Tibial artery (tissue), 4 donors: ENCODE measurements at regions not wholly inside any gene's neighbourhood (a gene's known extent, or its start where the extent isn't known, plus 50 kb on each side); places are given as distances from the start of the nearest gene placed in this dataset.

Source experiments
- DNase-seq, 2 donors: peaks; one replicate each; pipeline ENCODE4 v3.0.0-alpha.2; 2019
- H3K27ac ChIP-seq, 2 donors: fragments of 200-600 bp; sonication (generic) in 1 of 2; 1 replicate in 1 of 2; 2 replicates in 1 of 2; pipeline ENCODE4 v1.5.1; 2018 to 2019; ENCODE audit warnings: mild to moderate bottlenecking in 1 of 2
- H3K27me3 ChIP-seq, 2 donors: fragments of 200-600 bp; sonication (generic) in 1 of 2; one replicate each; pipeline versions ENCODE4 v1.5.1 to v1.6.0; 2016 to 2019
- H3K36me3 ChIP-seq, 3 donors: fragments of 200-600 bp; sonication (generic) in 2 of 3; one replicate each; pipeline ENCODE4 v1.5.1; 2016 to 2019; ENCODE audit warnings: mild to moderate bottlenecking in 2 of 3
- H3K4me1 ChIP-seq, 4 donors: fragments of 200-600 bp; sonication (generic) in 2 of 4; 1 replicate in 3 of 4; 2 replicates in 1 of 4; pipeline ENCODE4 v1.5.1; 2016 to 2019
- H3K4me3 ChIP-seq, 2 donors: fragments of 200-600 bp; sonication (generic) in 1 of 2; 1 replicate in 1 of 2; 2 replicates in 1 of 2; pipeline ENCODE4 v1.5.1; 2018 to 2019; ENCODE audit warnings: mild to moderate bottlenecking in 2 of 2
- H3K9me3 ChIP-seq, 3 donors: fragments of 200-600 bp; sonication (generic) in 1 of 3; one replicate each; pipeline ENCODE4 v1.5.1; 2016 to 2019
- CTCF ChIP-seq, 2 experiments: fragments of 200-600 bp in 1 of 2; fragments of 450-650 bp in 1 of 2; IDR thresholded peaks; one replicate each; pipeline ENCODE4 v1.5.1; 2017 to 2019; ENCODE audit warnings: antibody characterized with exemption in 2 of 2, mild to moderate bottlenecking in 1 of 2, moderate library complexity in 1 of 2
- intact Hi-C: fragments of 100-400 bp; cut with DNase I; formaldehyde crosslinking; loops from one replicate; pipeline ENCODE4 v1.15.0; 2023; ENCODE audit warnings: low total_unique reads

GRCh38 chrY:16715278-16715677 is 1164.7 kb downstream of the CDY2B start:
- TF ChIP-seq CTCF (IDR thresholded peaks at IDR 0.05): no peak
- intact Hi-C loops: no loop called here
- H3K4me1 ChIP-seq: no peaks in the 10 kb centered on the region
- H3K9me3 ChIP-seq: no peaks in the 10 kb centered on the region
- H3K4me3 ChIP-seq: no peak overlapping the region
- H3K27me3 ChIP-seq: no peaks in the 10 kb centered on the region
- no peak overlapping the region for H3K27ac ChIP-seq
- no peak for DNase-seq
- H3K36me3 ChIP-seq: no peaks in the 10 kb centered on the region

GRCh38 chrY:16673102-16673787 is 1206.8 kb downstream of the CDY2B start:
- Histone ChIP-seq H3K4me1 (no peaks in the 10 kb centered on the region), H3K27ac (no peak overlapping the region), H3K4me3 (no peak overlapping the region), H3K36me3 (no peaks in the 10 kb centered on the region), H3K27me3 (no peaks in the 10 kb centered on the region), H3K9me3 (no peaks in the 10 kb centered on the region)
- no peak for TF ChIP-seq CTCF (IDR thresholded peaks at IDR 0.05)
- no peak for DNase-seq
- intact Hi-C loops: no loop called here

- H3K27me3 ChIP-seq: no peaks in the 10 kb centered on the region
- no peaks in the 10 kb centered on the region for H3K9me3 ChIP-seq
- no peaks in the 10 kb centered on the region for H3K4me1 ChIP-seq
- H3K27ac ChIP-seq: no peak overlapping the region
- intact Hi-C loops: no loop called here
- H3K36me3 ChIP-seq: no peaks in the 10 kb centered on the region
- no peak overlapping the region for H3K4me3 ChIP-seq
- no peak for DNase-seq
- TF ChIP-seq CTCF (IDR thresholded peaks at IDR 0.05): no peak
Measured at GRCh38 chrY:16668402-16668801, 1211.6 kb downstream of the CDY2B start.

GRCh38 chrY:16662741-16663140 is 1217.3 kb downstream of the CDY2B start:
- DNase-seq: no peak
- intact Hi-C loops: no loop called here
- no peak for TF ChIP-seq CTCF (IDR thresholded peaks at IDR 0.05)
- Histone ChIP-seq H3K27me3 (no peaks in the 10 kb centered on the region), H3K36me3 (no peaks in the 10 kb centered on the region), H3K4me3 (no peak overlapping the region), H3K9me3 (no peaks in the 10 kb centered on the region), H3K4me1 (no peaks in the 10 kb centered on the region), H3K27ac (no peak overlapping the region)

- no peaks in the 10 kb centered on the region for H3K27me3 ChIP-seq
- no peak overlapping the region for H3K4me3 ChIP-seq
- no peak overlapping the region for H3K27ac ChIP-seq
- intact Hi-C loops: no loop called here
- no peaks in the 10 kb centered on the region for H3K9me3 ChIP-seq
- no peak for DNase-seq
- TF ChIP-seq CTCF (IDR thresholded peaks at IDR 0.05): no peak
- no peaks in the 10 kb centered on the region for H3K4me1 ChIP-seq
- H3K36me3 ChIP-seq: no peaks in the 10 kb centered on the region
Measured at GRCh38 chrY:16659340-16659739, 1220.7 kb downstream of the CDY2B start.

- Histone ChIP-seq H3K27me3 (no peaks in the 10 kb centered on the region), H3K36me3 (no peaks in the 10 kb centered on the region), H3K4me1 (no peaks in the 10 kb centered on the region), H3K27ac (no peak overlapping the region), H3K4me3 (no peak overlapping the region), H3K9me3 (no peaks in the 10 kb centered on the region)
- no peak for TF ChIP-seq CTCF (IDR thresholded peaks at IDR 0.05)
- intact Hi-C loops: no loop called here
- DNase-seq: no peak
Measured at GRCh38 chrY:16653971-16654370, 1226.0 kb downstream of the CDY2B start.
